GM18909 (cell line): ENCODE measurements at regions not wholly inside any gene's neighbourhood (a gene's known extent, or its start where the extent isn't known, plus 50 kb on each side); places are given as distances from the start of the nearest gene placed in this dataset.

Experiments used
- ATAC-seq: cut with Tn5 transposase; IDR thresholded peaks from one replicate; pipeline ENCODE4 v1.9.1; 2021; ENCODE audit warnings: mild to moderate bottlenecking; ENCODE audit not compliant: unreplicated experiment, poor library complexity

- no peak for ATAC-seq
These were observed 69.7 kb upstream of the LY86 start for GRCh38 chr6:6518631-6519427.

DNA sequence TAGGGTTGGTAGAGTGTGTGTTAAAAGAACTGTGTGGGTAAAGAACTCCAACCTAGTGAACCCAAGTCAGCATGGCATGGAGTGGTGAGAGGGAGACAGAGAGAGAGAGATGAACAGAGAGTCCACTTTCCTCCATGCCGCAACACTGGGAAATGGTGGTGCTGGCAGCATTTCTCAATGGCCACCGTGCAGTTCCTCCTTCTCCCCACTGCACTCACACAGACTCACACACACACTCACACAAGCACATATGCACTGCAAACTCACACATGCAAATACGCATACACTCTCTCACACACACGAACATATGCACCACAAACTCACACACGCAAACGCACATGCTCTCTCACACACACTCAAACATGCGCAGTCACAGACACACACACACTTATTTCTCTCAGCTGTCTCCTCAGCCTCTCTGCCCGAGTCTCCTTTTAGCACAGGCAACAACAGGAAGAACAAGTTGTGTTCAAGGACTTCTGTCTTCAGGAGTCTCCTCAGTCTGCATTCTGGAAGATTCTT lies 66.5 kb upstream of the LY86 start:
- ATAC-seq: no peak

DNA sequence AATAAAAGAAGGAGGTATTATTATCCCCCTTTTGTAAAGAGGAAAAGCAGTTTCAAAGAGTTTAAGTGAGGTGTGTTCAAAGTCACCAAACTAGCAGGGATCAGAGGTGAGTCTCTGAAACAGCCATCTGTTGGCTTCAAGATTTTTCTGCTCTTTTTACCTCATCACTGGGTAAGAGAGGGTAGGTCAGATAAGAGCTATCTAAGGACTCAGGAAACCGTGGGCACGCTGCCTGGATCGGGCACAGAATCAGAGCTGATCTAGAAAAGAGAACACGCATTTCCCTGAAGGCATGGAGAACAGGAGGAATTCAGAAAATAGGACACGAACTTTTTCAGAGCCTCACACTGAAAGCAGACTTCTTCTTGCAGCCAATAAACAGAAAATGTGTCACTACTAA lies 65.8 kb upstream of the LY86 start:
- ATAC-seq: no peak

DNA sequence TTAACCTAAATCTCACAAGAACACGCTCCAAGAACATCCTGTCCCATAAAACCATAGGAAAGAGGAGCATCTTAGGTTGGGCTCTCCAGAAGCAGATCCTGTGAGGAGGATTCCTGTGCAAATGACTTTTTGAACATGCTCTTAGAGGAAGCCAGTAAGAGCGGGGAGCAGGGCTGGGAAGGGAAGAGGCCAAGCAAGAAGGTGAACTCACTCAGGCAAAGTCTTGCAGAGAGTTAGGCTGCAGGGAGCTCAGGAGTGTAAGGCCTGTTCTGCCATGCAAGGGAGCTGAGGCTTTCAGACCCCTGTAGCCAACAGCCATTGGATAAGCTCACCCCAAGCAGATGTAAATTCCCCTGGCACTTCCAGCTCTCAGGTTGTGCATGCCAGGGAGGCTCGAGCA lies 63.6 kb upstream of the LY86 start:
- ATAC-seq: no peak

DNA sequence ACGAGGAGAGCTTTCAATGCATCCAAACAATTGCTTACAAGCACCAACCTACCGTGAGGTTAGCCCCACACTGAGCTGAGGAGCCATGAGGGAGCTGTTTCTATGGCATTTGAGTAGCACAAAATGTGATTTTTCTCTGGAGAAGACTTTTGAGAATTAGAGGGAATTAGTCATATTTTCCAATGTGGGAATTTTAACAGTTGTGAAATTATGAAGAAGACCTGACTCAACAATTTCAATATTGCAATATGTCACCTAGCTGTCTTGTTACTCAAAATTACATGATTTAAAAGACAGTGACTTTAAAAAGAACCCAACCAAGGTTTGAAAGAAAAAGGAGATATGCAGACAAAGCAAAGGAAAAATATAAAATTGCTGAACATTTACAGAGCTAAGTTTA lies 62.6 kb upstream of the LY86 start:
- ATAC-seq: no peak

DNA sequence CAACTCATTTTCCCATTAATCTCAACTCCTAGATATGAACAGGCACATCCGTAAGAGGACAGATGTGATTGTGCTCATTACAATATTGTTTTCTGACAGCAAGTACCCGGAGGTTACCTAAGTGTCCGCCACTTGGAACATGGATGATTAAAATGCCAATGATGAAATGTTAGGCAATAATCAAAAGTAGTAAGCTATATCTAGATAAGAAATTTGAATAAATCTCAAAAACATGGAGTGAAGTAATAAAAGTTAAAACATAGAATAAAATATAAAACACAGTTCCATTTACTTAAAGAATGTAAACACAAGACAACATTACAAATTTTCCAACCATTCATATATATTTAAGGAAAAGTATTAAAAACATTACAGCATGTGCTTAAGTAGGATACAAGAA lies 59.2 kb upstream of the LY86 start:
- no peak for ATAC-seq

DNA sequence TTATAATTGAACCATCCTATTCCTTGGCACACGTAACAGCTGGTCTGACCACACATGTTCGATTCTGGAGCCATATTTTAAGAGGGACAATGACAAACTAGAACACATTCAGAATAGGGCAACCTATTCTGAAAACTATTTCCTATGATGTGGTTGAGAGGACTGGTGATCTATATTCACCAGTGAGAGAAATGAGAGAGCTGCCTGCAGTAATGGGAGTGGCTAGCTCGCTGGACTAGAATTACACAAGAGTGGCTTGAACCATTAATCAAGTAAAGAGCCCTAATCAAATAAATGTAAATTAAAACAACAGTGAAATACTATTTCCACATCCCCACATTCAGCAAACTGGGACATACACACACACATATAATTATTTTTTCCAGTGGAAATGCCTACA lies 55.3 kb upstream of the LY86 start:
- no peak for ATAC-seq

DNA sequence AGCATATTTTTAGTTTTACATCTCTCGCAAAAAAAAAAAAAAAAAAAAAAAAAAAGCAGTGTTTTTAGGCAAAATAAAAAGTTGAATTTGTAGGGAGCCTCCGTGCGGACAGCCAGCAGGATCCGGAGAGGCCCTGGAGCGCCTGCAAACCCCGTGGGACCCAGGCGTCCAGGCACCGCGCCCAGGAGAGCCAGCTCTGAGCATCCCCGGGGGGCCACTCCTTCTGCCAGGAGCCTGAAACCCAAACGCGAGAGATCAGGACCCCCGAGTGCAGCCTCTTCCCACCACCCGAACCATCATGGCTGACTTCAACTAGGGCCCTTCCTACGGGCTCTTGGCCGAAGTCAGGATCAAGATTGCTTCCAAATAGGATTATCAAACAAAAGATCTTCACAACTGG lies 54.1 kb upstream of the LY86 start:
- ATAC-seq: no peak

GRCh38 chr6:6537488-6538260 lies 50.8 kb upstream of the LY86 start:
- ATAC-seq: no peak

DNA sequence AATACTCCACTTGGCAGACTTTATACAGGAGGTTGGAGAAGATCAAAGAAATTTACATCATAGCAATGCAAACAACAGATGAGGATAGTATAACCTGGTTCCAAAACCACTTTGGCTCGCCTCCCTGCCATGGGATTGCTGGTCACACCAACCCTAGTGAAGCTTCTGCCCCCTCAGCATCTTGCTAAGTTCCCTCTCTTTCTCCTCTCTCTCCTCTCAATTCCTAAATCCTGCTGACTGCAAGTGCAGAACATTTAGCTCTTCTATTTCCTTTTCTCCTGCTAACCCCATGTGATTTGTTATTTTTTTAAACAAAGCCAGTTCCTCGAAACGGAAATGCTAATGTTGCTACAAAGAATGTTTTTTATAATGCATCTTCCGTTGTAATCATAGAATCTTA lies 50.3 kb upstream of the LY86 start:
- no peak for ATAC-seq
